Muscle layer of colon (tissue), 2 donors: ENCODE measurements at regions not wholly inside any gene's neighbourhood (a gene's known extent, or its start where the extent isn't known, plus 50 kb on each side); places are given as distances from the start of the nearest gene placed in this dataset.

Experiments used
- H3K27ac ChIP-seq: one replicate; pipeline ENCODE4 v1.7.0; 2013; ENCODE audit warnings: low read depth, mild to moderate bottlenecking, low read length, moderate library complexity
- H3K27me3 ChIP-seq, 2 donors: one replicate each; pipeline ENCODE4 v1.7.0; 2013; ENCODE audit warnings: low read length in 2 of 2, mild to moderate bottlenecking in 2 of 2; ENCODE audit not compliant: insufficient read depth in 2 of 2, control insufficient read depth in 1 of 2
- H3K36me3 ChIP-seq: one replicate; pipeline ENCODE4 v1.7.0; 2013; ENCODE audit warnings: mild to moderate bottlenecking, low read length; ENCODE audit not compliant: insufficient read depth
- H3K4me1 ChIP-seq: one replicate; pipeline ENCODE4 v1.7.0; 2013; ENCODE audit warnings: mild to moderate bottlenecking, low read length; ENCODE audit not compliant: insufficient read depth
- H3K4me3 ChIP-seq, 2 donors: one replicate each; pipeline ENCODE4 v1.7.0; 2013; ENCODE audit warnings: low read length in 2 of 2, low read depth in 1 of 2, mild to moderate bottlenecking in 1 of 2, moderate library complexity in 1 of 2
- H3K9ac ChIP-seq: one replicate; pipeline ENCODE4 v1.7.0; 2013; ENCODE audit warnings: low read length
- H3K9me3 ChIP-seq: one replicate; pipeline ENCODE4 v1.7.0; 2013; ENCODE audit warnings: mild to moderate bottlenecking, low read length
- donor health status: abdominal sarcoma.
- donor health status: Adenocarcinoma of cecum.

GRCh38 chrX:110419512-110419911 lies 60.9 kb downstream of the RTL9 start:
- Histone ChIP-seq H3K4me3 (no peak overlapping the region), H3K27ac (no peak overlapping the region), H3K9ac (no peak overlapping the region), H3K4me1 (no peaks in the 10 kb centered on the region), H3K36me3 (no peaks in the 10 kb centered on the region), H3K27me3 (peaks cover 0 to 7% of the 10 kb centered on the region in 2 donors), H3K9me3 (no peaks in the 10 kb centered on the region)

GRCh38 chrX:110420771-110421499 lies 62.3 kb downstream of the RTL9 start:
- H3K4me3 ChIP-seq = no peak overlapping the region
- H3K4me1 ChIP-seq = no peaks in the 10 kb centered on the region
- H3K27me3 ChIP-seq = peaks cover 0 to 7% of the 10 kb centered on the region in 2 donors
- no peaks in the 10 kb centered on the region for H3K36me3 ChIP-seq
- H3K9ac ChIP-seq = no peak overlapping the region
- H3K27ac ChIP-seq = no peak overlapping the region
- no peaks in the 10 kb centered on the region for H3K9me3 ChIP-seq

GRCh38 chrX:110421500-110422455 lies 63.1 kb downstream of the RTL9 start:
- Histone ChIP-seq H3K9me3 (no peaks in the 10 kb centered on the region), H3K9ac (no peak overlapping the region), H3K4me3 (no peak overlapping the region), H3K27me3 (peaks cover 0 to 7% of the 10 kb centered on the region in 2 donors), H3K27ac (no peak overlapping the region), H3K36me3 (no peaks in the 10 kb centered on the region), H3K4me1 (no peaks in the 10 kb centered on the region)

DNA sequence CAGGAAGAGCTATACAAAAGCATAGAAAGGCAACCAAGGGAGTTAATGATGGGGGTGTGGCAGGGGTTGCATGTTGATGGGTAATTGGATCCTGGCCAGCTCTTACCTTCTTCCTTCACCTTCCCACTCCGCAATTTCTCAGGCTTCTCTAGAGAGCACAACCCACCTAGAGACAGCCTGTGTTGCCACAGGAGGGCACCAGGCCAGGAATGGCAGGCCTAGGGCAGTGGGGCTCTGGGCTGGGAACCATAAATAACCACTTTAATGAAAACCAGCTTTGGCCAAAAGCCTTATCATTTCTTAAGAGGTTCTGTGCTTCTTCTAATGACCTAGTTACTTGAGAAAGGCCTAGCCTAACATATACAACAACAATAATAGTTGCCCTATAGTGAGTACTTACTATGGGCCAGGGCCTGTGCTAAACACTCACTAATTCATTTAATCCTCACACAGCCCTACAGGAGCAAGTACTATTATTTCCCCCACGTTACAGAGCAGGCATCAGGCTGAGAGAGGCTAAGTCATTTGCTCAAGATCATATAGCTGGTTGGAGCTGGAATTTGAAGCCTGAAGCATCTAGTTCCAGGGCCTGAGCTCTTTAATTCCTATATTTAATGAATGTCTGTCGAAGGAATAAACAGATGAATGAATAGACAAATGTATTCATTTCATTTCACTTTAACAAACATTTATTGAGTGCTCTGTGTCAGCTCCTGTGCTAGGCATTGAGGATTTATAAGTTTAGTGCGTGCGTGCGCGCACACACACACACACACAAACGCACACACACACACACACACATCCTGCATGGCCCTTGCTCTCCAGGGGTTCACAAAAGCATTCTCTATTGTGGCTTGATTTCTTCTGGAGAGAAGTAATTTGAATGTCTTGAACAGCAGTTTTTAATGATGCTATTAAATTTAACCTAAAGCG lies 66.8 kb downstream of the RTL9 start:
- peaks cover 0 to 7% of the 10 kb centered on the region in 2 donors for H3K27me3 ChIP-seq
- H3K9ac ChIP-seq = no peak overlapping the region
- no peaks in the 10 kb centered on the region for H3K4me1 ChIP-seq
- H3K36me3 ChIP-seq = no peaks in the 10 kb centered on the region
- H3K27ac ChIP-seq = no peak overlapping the region
- no peaks in the 10 kb centered on the region for H3K9me3 ChIP-seq
- no peak overlapping the region for H3K4me3 ChIP-seq

DNA sequence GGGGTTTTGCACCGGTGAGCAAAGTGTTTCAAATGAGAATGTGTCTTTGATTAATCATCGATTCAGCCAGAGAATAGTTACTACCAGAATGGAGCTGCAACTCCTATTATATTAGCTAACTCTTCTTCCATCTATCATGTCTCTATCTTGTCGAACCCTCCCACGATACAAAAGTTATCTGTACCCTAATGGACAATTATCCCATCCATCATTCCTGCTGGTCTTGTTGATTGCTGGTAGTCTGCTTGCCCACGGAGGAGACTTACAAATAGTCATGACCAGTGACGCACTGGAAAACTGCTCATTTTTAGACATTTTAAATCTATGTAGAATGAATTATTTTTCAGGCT lies 67.5 kb downstream of the RTL9 start:
- Histone ChIP-seq H3K4me1 (no peaks in the 10 kb centered on the region), H3K9me3 (no peaks in the 10 kb centered on the region), H3K4me3 (no peak overlapping the region), H3K36me3 (no peaks in the 10 kb centered on the region), H3K27ac (no peak overlapping the region), H3K9ac (no peak overlapping the region), H3K27me3 (peaks cover 0 to 2% of the 10 kb centered on the region in 2 donors)

GRCh38 chrX:110427076-110427475 lies 68.4 kb downstream of the RTL9 start:
- Histone ChIP-seq H3K4me3 (no peak overlapping the region), H3K27me3 (no peaks in the 10 kb centered on the region), H3K27ac (no peak overlapping the region), H3K4me1 (no peaks in the 10 kb centered on the region), H3K9ac (no peak overlapping the region), H3K9me3 (no peaks in the 10 kb centered on the region), H3K36me3 (no peaks in the 10 kb centered on the region)

GRCh38 chrX:110428144-110428543 lies 69.5 kb downstream of the RTL9 start:
- Histone ChIP-seq H3K27ac (no peak overlapping the region), H3K36me3 (no peaks in the 10 kb centered on the region), H3K4me3 (no peak overlapping the region), H3K9ac (no peak overlapping the region), H3K9me3 (no peaks in the 10 kb centered on the region), H3K4me1 (no peaks in the 10 kb centered on the region), H3K27me3 (peaks cover 0 to 5% of the 10 kb centered on the region in 2 donors)

- no peak overlapping the region for H3K27ac ChIP-seq
- no peak overlapping the region for H3K9ac ChIP-seq
- H3K27me3 ChIP-seq = peaks cover 0 to 13% of the 10 kb centered on the region in 2 donors
- H3K4me1 ChIP-seq = no peaks in the 10 kb centered on the region
- H3K36me3 ChIP-seq = no peaks in the 10 kb centered on the region
- no peaks in the 10 kb centered on the region for H3K9me3 ChIP-seq
- no peak overlapping the region for H3K4me3 ChIP-seq
Measured at GRCh38 chrX:110430293-110431076, 71.8 kb downstream of the RTL9 start.

DNA sequence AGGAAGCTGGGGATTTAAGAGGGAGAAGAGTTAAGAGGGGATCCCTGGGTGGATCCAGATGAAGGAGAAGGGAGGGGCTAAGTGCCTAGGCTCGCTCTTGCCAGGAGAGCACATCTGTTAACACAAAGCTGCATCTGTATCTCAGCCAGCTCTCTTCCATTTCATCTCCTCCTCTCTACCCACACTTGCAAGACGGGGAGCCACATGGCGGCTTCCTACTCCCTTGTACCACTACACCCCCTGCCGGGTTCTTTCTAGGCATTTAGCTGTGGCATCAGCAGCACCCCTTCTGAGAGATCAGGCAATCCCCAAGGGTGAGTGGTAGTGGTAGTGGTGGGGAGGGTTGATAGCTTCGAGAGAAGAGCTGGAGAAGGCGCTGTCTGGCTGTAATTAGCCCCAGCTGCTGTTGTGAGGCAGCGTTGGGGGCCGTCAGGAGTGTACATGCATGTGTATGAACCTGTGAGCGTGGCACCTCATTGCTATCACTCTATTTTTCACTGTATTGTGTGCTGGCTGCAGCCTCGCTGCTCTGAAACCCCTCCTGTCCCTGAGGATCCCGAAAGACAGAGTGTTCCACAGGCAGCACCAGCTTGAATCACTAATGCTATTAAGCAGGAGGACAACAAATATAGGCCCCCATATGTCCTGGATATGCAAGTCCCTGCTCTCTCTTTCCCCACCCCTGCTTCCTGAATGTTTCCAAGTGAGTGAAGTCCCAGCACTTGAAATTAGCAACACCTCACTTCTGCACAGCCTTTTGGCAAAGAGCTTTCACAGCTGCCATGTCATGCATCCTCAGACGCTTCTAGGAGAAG lies 73.7 kb downstream of the RTL9 start:
- Histone ChIP-seq H3K27ac (no peak overlapping the region), H3K4me3 (no peak overlapping the region), H3K4me1 (no peaks in the 10 kb centered on the region), H3K27me3 (peaks cover 0 to 18% of the 10 kb centered on the region in 2 donors), H3K36me3 (no peaks in the 10 kb centered on the region), H3K9me3 (no peaks in the 10 kb centered on the region), H3K9ac (no peak overlapping the region)

GRCh38 chrX:110432906-110433215 lies 74.2 kb downstream of the RTL9 start:
- Histone ChIP-seq H3K9ac (no peak overlapping the region), H3K4me3 (no peak overlapping the region), H3K4me1 (no peaks in the 10 kb centered on the region), H3K36me3 (no peaks in the 10 kb centered on the region), H3K27ac (no peak overlapping the region), H3K9me3 (no peaks in the 10 kb centered on the region), H3K27me3 (peaks cover 0 to 18% of the 10 kb centered on the region in 2 donors)
